ENCODE measurements at regions not wholly inside any gene's neighbourhood (a gene's known extent, or its start where the extent isn't known, plus 50 kb on each side); places are given as distances from the start of the nearest gene placed in this dataset.

DNA sequence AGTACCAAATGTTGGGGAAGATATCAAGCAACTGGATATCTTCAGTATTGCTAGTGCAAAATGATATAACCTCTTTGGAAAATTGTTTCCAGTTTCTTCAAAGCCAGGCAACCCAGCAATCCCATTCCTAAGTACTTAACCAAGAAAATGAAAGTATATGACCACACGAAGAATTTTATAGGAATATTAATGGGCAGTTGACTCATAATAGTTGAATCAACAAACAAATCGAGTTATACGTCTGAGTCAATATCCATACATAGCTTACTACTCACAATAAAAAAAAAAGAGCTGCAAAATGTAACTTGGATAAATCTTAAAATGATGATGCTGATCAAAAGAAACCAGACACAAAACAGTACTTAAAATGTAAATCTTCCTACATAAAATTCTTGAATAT lies 810.4 kb downstream of the METTL4 start:
- no peak for TF ChIP-seq POLR2A (IDR thresholded peaks at IDR 0.05)
- TF ChIP-seq CTCF (IDR thresholded peaks at IDR 0.05) = no peak

Measured in esophagus squamous epithelium (tissue), 4 donors.